ENCODE measurements at regions not wholly inside any gene's neighbourhood (a gene's known extent, or its start where the extent isn't known, plus 50 kb on each side); places are given as distances from the start of the nearest gene placed in this dataset.

- Mint-ChIP-seq H3K4me3 (ENCODE audit: unreplicated experiment) (no peak overlapping the region), H3K9me3 (ENCODE audit: unreplicated experiment) (no peaks in the 10 kb centered on the region), H3K36me3 (ENCODE audit: low read depth, unreplicated experiment) (no peaks in the 10 kb centered on the region), H3K27me3 (ENCODE audit: unreplicated experiment) (peaks cover 2% of the 10 kb centered on the region), H3K4me1 (ENCODE audit: unreplicated experiment) (peaks cover 3% of the 10 kb centered on the region), H3K27ac (ENCODE audit: unreplicated experiment) (no peak overlapping the region)
- DNase-seq (ENCODE audit: low spot score): no peak
- TF ChIP-seq CTCF (IDR thresholded peaks at IDR 0.05; ENCODE audit: unreplicated experiment): no peak
Measured at GRCh38 chr4:31999848-32000247, 1279.7 kb downstream of the PCDH7 start.

- H3K27me3 Mint-ChIP-seq (ENCODE audit: unreplicated experiment): no peaks in the 10 kb centered on the region
- no peak overlapping the region for H3K27ac Mint-ChIP-seq (ENCODE audit: unreplicated experiment)
- H3K36me3 Mint-ChIP-seq (ENCODE audit: low read depth, unreplicated experiment): no peaks in the 10 kb centered on the region
- H3K4me3 Mint-ChIP-seq (ENCODE audit: unreplicated experiment): no peak overlapping the region
- no peak for TF ChIP-seq CTCF (IDR thresholded peaks at IDR 0.05; ENCODE audit: unreplicated experiment)
- no peaks in the 10 kb centered on the region for H3K9me3 Mint-ChIP-seq (ENCODE audit: unreplicated experiment)
- DNase-seq (ENCODE audit: low spot score): no peak
- H3K4me1 Mint-ChIP-seq (ENCODE audit: unreplicated experiment): peaks cover 3% of the 10 kb centered on the region
Measured at GRCh38 chr4:32000846-32001488, 1280.8 kb downstream of the PCDH7 start.

GRCh38 chr4:32002037-32002747 is 1282.0 kb downstream of the PCDH7 start:
- H3K4me3 Mint-ChIP-seq (ENCODE audit: unreplicated experiment): no peak overlapping the region
- H3K4me1 Mint-ChIP-seq (ENCODE audit: unreplicated experiment): peaks cover 3% of the 10 kb centered on the region
- no peak for TF ChIP-seq CTCF (IDR thresholded peaks at IDR 0.05; ENCODE audit: unreplicated experiment)
- DNase-seq (ENCODE audit: low spot score): no peak
- no peaks in the 10 kb centered on the region for H3K27me3 Mint-ChIP-seq (ENCODE audit: unreplicated experiment)
- no peaks in the 10 kb centered on the region for H3K9me3 Mint-ChIP-seq (ENCODE audit: unreplicated experiment)
- H3K36me3 Mint-ChIP-seq (ENCODE audit: low read depth, unreplicated experiment): no peaks in the 10 kb centered on the region
- no peak overlapping the region for H3K27ac Mint-ChIP-seq (ENCODE audit: unreplicated experiment)

- TF ChIP-seq CTCF (IDR thresholded peaks at IDR 0.05; ENCODE audit: unreplicated experiment): no peak
- no peak for DNase-seq (ENCODE audit: low spot score)
- H3K9me3 Mint-ChIP-seq (ENCODE audit: unreplicated experiment): no peaks in the 10 kb centered on the region
Measured at GRCh38 chr4:32003548-32003947, 1283.4 kb downstream of the PCDH7 start.

GRCh38 chr4:32010221-32010620 is 1290.1 kb downstream of the PCDH7 start:
- Mint-ChIP-seq H3K36me3 (ENCODE audit: low read depth, unreplicated experiment) (no peaks in the 10 kb centered on the region), H3K27ac (ENCODE audit: unreplicated experiment) (no peak overlapping the region), H3K27me3 (ENCODE audit: unreplicated experiment) (peaks cover 1% of the 10 kb centered on the region), H3K9me3 (ENCODE audit: unreplicated experiment) (no peaks in the 10 kb centered on the region), H3K4me1 (ENCODE audit: unreplicated experiment) (no peaks in the 10 kb centered on the region), H3K4me3 (ENCODE audit: unreplicated experiment) (no peak overlapping the region)
- no peak for DNase-seq (ENCODE audit: low spot score)
- TF ChIP-seq CTCF (IDR thresholded peaks at IDR 0.05; ENCODE audit: unreplicated experiment): no peak

More at GRCh38 chr4:32003548-32003947, 1283.4 kb downstream of the PCDH7 start:
- Mint-ChIP-seq H3K36me3 (ENCODE audit: low read depth, unreplicated experiment) (no peaks in the 10 kb centered on the region), H3K27ac (ENCODE audit: unreplicated experiment) (peak overlapping the region; percentile 49), H3K4me1 (ENCODE audit: unreplicated experiment) (peaks cover 3% of the 10 kb centered on the region), H3K27me3 (ENCODE audit: unreplicated experiment) (no peaks in the 10 kb centered on the region), H3K4me3 (ENCODE audit: unreplicated experiment) (no peak overlapping the region)

All from endothelial cell (in vitro differentiated cells).